Endothelial cell (in vitro differentiated cells): ENCODE measurements at regions not wholly inside any gene's neighbourhood (a gene's known extent, or its start where the extent isn't known, plus 50 kb on each side); places are given as distances from the start of the nearest gene placed in this dataset.

Experiments
- DNase-seq: peaks from one replicate; pipeline ENCODE4 v3.0.0; 2021; ENCODE audit warnings: low spot score
- H3K27ac Mint-ChIP-seq: one replicate; pipeline ENCODE4 v1.8.0; 2021; ENCODE audit warnings: mixed read lengths, inconsistent platforms; ENCODE audit not compliant: unreplicated experiment
- H3K27me3 Mint-ChIP-seq: one replicate; pipeline ENCODE4 v1.8.0; 2021; ENCODE audit warnings: mild to moderate bottlenecking, moderate library complexity, mixed read lengths, inconsistent platforms; ENCODE audit not compliant: unreplicated experiment
- H3K36me3 Mint-ChIP-seq: one replicate; pipeline ENCODE4 v1.8.0; 2021; ENCODE audit warnings: mild to moderate bottlenecking, low read depth, mixed read lengths, inconsistent platforms; ENCODE audit not compliant: unreplicated experiment
- H3K4me1 Mint-ChIP-seq: one replicate; pipeline ENCODE4 v1.8.0; 2021; ENCODE audit warnings: mild to moderate bottlenecking, mixed read lengths, inconsistent platforms; ENCODE audit not compliant: unreplicated experiment
- H3K4me3 Mint-ChIP-seq: one replicate; pipeline ENCODE4 v1.8.0; 2021; ENCODE audit warnings: mild to moderate bottlenecking, mixed read lengths, inconsistent platforms; ENCODE audit not compliant: unreplicated experiment
- H3K9me3 Mint-ChIP-seq: one replicate; pipeline ENCODE4 v1.8.0; 2021; ENCODE audit warnings: mixed read lengths, inconsistent platforms; ENCODE audit not compliant: unreplicated experiment
- TF ChIP-seq, protein P1 (sequence below): fragments of 200-600 bp; sonication (generic); IDR thresholded peaks from one replicate; pipeline ENCODE4 v1.5.0; 2021; ENCODE audit warnings: antibody characterized with exemption; ENCODE audit not compliant: unreplicated experiment

DNA sequence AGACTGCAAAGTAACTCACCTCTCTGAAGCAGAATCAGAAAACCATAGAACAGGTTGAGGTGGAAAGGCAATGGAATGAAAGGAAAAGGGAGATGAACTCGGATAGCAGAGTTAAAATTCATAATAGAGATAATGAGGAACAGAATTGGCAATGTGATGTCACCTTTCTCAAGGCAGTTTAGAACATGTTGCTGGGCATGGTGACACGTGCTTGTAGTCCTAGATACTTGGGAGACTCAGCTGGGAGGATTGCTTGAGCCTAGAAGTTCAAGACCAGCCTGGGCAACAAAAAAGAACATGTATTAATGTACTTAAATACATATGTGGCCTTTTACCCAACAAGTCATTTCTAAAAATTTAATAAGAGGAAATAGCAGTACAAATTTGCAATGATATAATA, 81.6 kb upstream of the MIER3 start:
- Mint-ChIP-seq H3K27ac (no peak overlapping the region), H3K4me3 (no peak overlapping the region), H3K4me1 (peaks cover 24% of the 10 kb centered on the region), H3K9me3 (no peaks in the 10 kb centered on the region), H3K36me3 (no peaks in the 10 kb centered on the region), H3K27me3 (no peaks in the 10 kb centered on the region)
- TF ChIP-seq, protein P1, sequence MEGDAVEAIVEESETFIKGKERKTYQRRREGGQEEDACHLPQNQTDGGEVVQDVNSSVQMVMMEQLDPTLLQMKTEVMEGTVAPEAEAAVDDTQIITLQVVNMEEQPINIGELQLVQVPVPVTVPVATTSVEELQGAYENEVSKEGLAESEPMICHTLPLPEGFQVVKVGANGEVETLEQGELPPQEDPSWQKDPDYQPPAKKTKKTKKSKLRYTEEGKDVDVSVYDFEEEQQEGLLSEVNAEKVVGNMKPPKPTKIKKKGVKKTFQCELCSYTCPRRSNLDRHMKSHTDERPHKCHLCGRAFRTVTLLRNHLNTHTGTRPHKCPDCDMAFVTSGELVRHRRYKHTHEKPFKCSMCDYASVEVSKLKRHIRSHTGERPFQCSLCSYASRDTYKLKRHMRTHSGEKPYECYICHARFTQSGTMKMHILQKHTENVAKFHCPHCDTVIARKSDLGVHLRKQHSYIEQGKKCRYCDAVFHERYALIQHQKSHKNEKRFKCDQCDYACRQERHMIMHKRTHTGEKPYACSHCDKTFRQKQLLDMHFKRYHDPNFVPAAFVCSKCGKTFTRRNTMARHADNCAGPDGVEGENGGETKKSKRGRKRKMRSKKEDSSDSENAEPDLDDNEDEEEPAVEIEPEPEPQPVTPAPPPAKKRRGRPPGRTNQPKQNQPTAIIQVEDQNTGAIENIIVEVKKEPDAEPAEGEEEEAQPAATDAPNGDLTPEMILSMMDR = no peak
- no peak for DNase-seq

DNA sequence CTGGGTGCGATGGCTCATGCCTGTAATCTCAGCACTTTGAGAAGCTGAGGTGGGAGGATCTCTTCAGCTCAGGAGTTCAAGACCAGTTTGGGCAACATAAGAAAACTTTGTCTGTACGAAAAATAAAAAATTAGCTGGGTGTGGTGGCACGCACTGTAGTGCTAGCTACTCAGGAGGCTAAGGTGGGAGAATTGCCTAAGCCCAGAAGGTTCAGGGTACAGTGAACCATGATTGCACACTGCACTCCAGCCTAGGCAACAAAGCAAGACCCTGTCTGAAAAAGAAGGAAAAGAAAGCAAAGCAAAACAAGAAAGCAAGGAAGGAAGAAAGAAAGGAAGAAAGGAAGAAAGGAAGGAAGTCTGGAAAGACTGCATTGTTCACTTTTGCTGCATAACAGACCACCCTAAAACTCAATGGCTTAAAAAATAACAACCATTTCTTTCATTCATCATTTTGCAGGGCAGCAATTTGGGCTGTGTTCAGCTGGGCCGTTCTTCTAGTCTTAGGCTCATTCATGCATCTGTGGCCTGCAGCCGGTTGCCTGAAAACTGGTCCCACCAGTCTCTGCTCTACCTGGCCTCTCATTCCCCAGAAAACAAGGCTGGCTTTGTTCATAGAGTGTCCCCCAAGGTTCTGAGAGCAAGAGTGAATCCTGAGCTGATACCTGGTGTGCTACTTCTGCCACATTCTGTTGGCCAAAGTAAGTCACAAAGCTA, 82.4 kb upstream of the MIER3 start:
- Mint-ChIP-seq H3K4me3 (no peak overlapping the region), H3K9me3 (no peaks in the 10 kb centered on the region), H3K27me3 (no peaks in the 10 kb centered on the region), H3K36me3 (no peaks in the 10 kb centered on the region), H3K27ac (no peak overlapping the region), H3K4me1 (peaks cover 20% of the 10 kb centered on the region)
- TF ChIP-seq, protein P1 = no peak
- no peak for DNase-seq

DNA sequence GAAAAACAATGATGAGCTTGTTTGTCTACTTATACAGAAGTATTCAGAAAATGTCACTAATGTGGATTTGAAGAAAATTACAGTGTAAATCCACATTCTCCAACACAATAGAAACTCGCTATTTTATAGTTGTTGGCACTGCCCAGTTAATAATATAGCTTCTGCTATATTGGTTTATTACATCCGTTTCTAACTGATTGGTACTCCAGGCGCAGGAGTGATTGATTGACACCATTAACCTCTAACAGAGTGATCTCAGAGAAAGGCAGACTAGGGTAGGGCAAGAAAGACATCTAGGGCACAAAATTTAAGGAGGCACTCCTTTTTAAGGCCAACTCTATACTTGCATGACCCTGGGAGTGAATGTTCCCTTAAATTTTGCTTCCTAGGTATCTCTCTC, 84.0 kb upstream of the MIER3 start:
- H3K4me1 Mint-ChIP-seq = peaks cover 20% of the 10 kb centered on the region
- TF ChIP-seq, protein P1 = no peak
- DNase-seq = no peak
- H3K27me3 Mint-ChIP-seq = no peaks in the 10 kb centered on the region
- no peak overlapping the region for H3K27ac Mint-ChIP-seq
- no peaks in the 10 kb centered on the region for H3K36me3 Mint-ChIP-seq
- H3K4me3 Mint-ChIP-seq = no peak overlapping the region
- no peaks in the 10 kb centered on the region for H3K9me3 Mint-ChIP-seq

DNA sequence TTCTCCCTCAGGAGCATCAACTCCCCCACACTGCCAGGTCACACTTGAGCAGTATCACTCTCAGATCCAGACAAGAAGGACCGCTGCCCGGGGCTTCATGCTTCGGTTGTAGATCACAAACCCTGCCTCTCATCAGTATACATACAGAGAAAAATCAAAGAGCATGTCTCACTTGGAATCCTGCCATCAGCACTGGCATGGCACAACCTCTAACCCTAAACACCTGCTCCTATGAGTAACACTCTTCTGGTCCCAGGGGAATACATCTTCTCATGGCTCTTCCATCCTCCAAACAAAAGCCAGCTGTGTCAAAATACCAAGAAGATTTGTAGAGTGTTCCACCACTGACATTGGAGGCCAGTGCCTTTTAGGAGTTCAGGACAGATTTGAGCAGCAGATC, 84.8 kb upstream of the MIER3 start:
- Mint-ChIP-seq H3K4me3 (peak overlapping the region; percentile 42), H3K27me3 (no peaks in the 10 kb centered on the region), H3K9me3 (no peaks in the 10 kb centered on the region), H3K27ac (no peak overlapping the region), H3K36me3 (no peaks in the 10 kb centered on the region), H3K4me1 (peaks cover 20% of the 10 kb centered on the region)
- TF ChIP-seq, protein P1 = no peak
- DNase-seq = no peak

DNA sequence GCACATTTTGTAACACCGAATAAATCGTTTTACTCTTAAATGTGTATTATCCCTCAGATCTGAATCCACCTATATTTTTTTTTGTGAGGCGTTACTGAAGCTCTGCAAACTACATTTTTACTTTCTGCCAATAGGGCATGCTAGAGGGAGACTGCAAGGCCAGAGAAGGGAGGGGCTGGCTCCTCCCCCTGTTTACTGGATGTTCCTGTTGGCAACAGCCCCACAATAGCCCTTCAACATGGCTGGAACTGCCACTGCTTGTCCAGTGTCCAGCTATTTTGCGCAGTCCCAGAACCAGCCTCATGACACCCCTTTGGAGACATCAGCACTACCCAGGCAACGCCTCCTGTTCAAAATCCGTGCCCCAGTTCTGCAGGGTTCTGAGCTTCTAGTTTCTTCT, 85.4 kb upstream of the MIER3 start:
- H3K9me3 Mint-ChIP-seq = no peaks in the 10 kb centered on the region
- TF ChIP-seq, protein P1 = no peak
- DNase-seq = no peak
- H3K27ac Mint-ChIP-seq = no peak overlapping the region
- no peaks in the 10 kb centered on the region for H3K27me3 Mint-ChIP-seq
- peaks cover 19% of the 10 kb centered on the region for H3K4me1 Mint-ChIP-seq
- H3K36me3 Mint-ChIP-seq = no peaks in the 10 kb centered on the region
- no peak overlapping the region for H3K4me3 Mint-ChIP-seq
